ENCODE measurements at regions not wholly inside any gene's neighbourhood (a gene's known extent, or its start where the extent isn't known, plus 50 kb on each side); places are given as distances from the start of the nearest gene placed in this dataset.

GRCh38 chr5:42074353-42074752 lies 149.3 kb downstream of the FBXO4 start:
- no peak for TF ChIP-seq CTCF (conservative IDR thresholded peaks at IDR 0.05)
- no peaks in the 10 kb centered on the region for H3K79me1 ChIP-seq (ENCODE audit: insufficient read depth, low read depth, low read length, poor library complexity, severe bottlenecking)
- H3K27me3 ChIP-seq (ENCODE audit: insufficient read depth, low read length) = no peaks in the 10 kb centered on the region
- H3T11ph ChIP-seq (ENCODE audit: low read length) = no peak overlapping the region
- H3K18ac ChIP-seq (ENCODE audit: insufficient read length, low read depth, low read length) = no peak overlapping the region
- Mint-ChIP-seq H3K4me1 (peaks cover 0 to 5% of the 10 kb centered on the region in 2 experiments; a peak in 2 of 4 replicates), H3K27me3 (ENCODE audit: low read depth) (no peaks in the 10 kb centered on the region), H3K4me3 (no peak overlapping the region), H3K9me3 (peaks cover 22 to 25% of the 10 kb centered on the region in 2 experiments), H3K36me3 (ENCODE audit: insufficient read depth in 1 of 3, low read depth in 3 of 3) (peaks cover 2 to 29% (median 11%) of the 10 kb centered on the region in 3 experiments), H3K27ac (no peak overlapping the region)
- no peak overlapping the region for H3K4me2 ChIP-seq (ENCODE audit: insufficient read depth, insufficient read length, low read length)
- H3K9ac ChIP-seq (ENCODE audit: extremely low read depth, insufficient read length, low read length) = no peak overlapping the region
- no peak overlapping the region for H2BK15ac ChIP-seq (ENCODE audit: low read depth, low read length)
- H2BK120ac ChIP-seq (ENCODE audit: low read depth, low read length, poor library complexity, severe bottlenecking) = no peak overlapping the region
- H2AFZ ChIP-seq (ENCODE audit: low read length) = no peak overlapping the region
- no peak for DNase-seq
- H3K14ac ChIP-seq (ENCODE audit: insufficient read depth, low read length) = no peak overlapping the region
- H2AK5ac ChIP-seq (ENCODE audit: insufficient read length, low read length) = no peak overlapping the region
- H3K23ac ChIP-seq (ENCODE audit: insufficient read length, low read depth, low read length) = no peak overlapping the region
- no peak overlapping the region for H4K91ac ChIP-seq (ENCODE audit: insufficient read length, low read depth, low read length)
- H4K20me1 ChIP-seq (ENCODE audit: control insufficient read depth, insufficient read depth, insufficient read length) = no peaks in the 10 kb centered on the region
- H3K79me2 ChIP-seq (ENCODE audit: insufficient read depth, low read length) = no peaks in the 10 kb centered on the region
- H2BK12ac ChIP-seq (ENCODE audit: insufficient read length, low read depth, low read length) = no peak overlapping the region
- no peaks in the 10 kb centered on the region for H3K9me3 ChIP-seq (ENCODE audit: control insufficient read depth, low read depth, low read length)
- no peak overlapping the region for H2BK20ac ChIP-seq (ENCODE audit: low read depth, low read length, poor library complexity, severe bottlenecking)
- H2BK5ac ChIP-seq (ENCODE audit: insufficient read length, low read length) = no peak overlapping the region
- no peaks in the 10 kb centered on the region for H3K23me2 ChIP-seq (ENCODE audit: insufficient read length, low read depth, low read length, poor library complexity, severe bottlenecking)
- H3K27ac ChIP-seq (ENCODE audit: insufficient read length, low read depth, low read length) = no peak overlapping the region
- H3K4me1 ChIP-seq (ENCODE audit: insufficient read depth, low read length) = no peaks in the 10 kb centered on the region
- no peak overlapping the region for H3K56ac ChIP-seq (ENCODE audit: insufficient read length, low read depth, low read length)
- WGBS (ENCODE audit: extremely low coverage, insufficient read length, low lambda C conversion rate) = no CpG with 5 or more reads among the region's 1 CpG
- no peak overlapping the region for H4K5ac ChIP-seq (ENCODE audit: insufficient read length, low read depth, low read length)
- no peak overlapping the region for H4K8ac ChIP-seq (replicated peaks; ENCODE audit: insufficient read length, low read depth, low read length)
- H3K4ac ChIP-seq (ENCODE audit: low read depth, low read length) = no peak overlapping the region
